ENCODE measurements at regions not wholly inside any gene's neighbourhood (a gene's known extent, or its start where the extent isn't known, plus 50 kb on each side); places are given as distances from the start of the nearest gene placed in this dataset.

GRCh38 chr2:12539776-12540562, 176.8 kb upstream of the TRIB2 start:
- no peak for DNase-seq (ENCODE audit: low read depth)
- no peak overlapping the region for H3K4me3 ChIP-seq (ENCODE audit: low read depth, low read length)
- no peak for TF ChIP-seq MAX (IDR thresholded peaks at IDR 0.05; ENCODE audit: low read depth, low read length)
- TF ChIP-seq MYC (IDR thresholded peaks at IDR 0.05; ENCODE audit: low read depth, low read length) = no peak
- TF ChIP-seq CTCF (IDR thresholded peaks at IDR 0.05; ENCODE audit: low read depth, low read length) = no peak
- no peak for TF ChIP-seq POLR2A (IDR thresholded peaks at IDR 0.05; ENCODE audit: extremely low read depth, insufficient read length)

- H3K4me3 ChIP-seq (ENCODE audit: low read depth, low read length) = no peak overlapping the region
- DNase-seq (ENCODE audit: low read depth) = no peak
- TF ChIP-seq MAX (IDR thresholded peaks at IDR 0.05; ENCODE audit: low read depth, low read length) (no peak), POLR2A (IDR thresholded peaks at IDR 0.05; ENCODE audit: extremely low read depth, insufficient read length) (no peak), CTCF (IDR thresholded peaks at IDR 0.05; ENCODE audit: low read depth, low read length) (no peak), MYC (IDR thresholded peaks at IDR 0.05; ENCODE audit: low read depth, low read length) (no peak)
Observed at GRCh38 chr2:12543076-12543977, 173.4 kb upstream of the TRIB2 start.

GRCh38 chr2:12543978-12544558, 172.7 kb upstream of the TRIB2 start:
- TF ChIP-seq MYC (IDR thresholded peaks at IDR 0.05; ENCODE audit: low read depth, low read length) = no peak
- TF ChIP-seq CTCF (IDR thresholded peaks at IDR 0.05; ENCODE audit: low read depth, low read length) = no peak
- no peak for TF ChIP-seq POLR2A (IDR thresholded peaks at IDR 0.05; ENCODE audit: extremely low read depth, insufficient read length)
- TF ChIP-seq MAX (IDR thresholded peaks at IDR 0.05; ENCODE audit: low read depth, low read length) = no peak
- DNase-seq (ENCODE audit: low read depth) = no peak
- no peak overlapping the region for H3K4me3 ChIP-seq (ENCODE audit: low read depth, low read length)

- DNase-seq (ENCODE audit: low read depth) = no peak
- TF ChIP-seq MAX (IDR thresholded peaks at IDR 0.05; ENCODE audit: low read depth, low read length) (no peak), MYC (IDR thresholded peaks at IDR 0.05; ENCODE audit: low read depth, low read length) (no peak), POLR2A (IDR thresholded peaks at IDR 0.05; ENCODE audit: extremely low read depth, insufficient read length) (no peak), CTCF (IDR thresholded peaks at IDR 0.05; ENCODE audit: low read depth, low read length) (peak; percentile 13)
- no peak overlapping the region for H3K4me3 ChIP-seq (ENCODE audit: low read depth, low read length)
Observed at GRCh38 chr2:12547566-12548170, 169.1 kb upstream of the TRIB2 start.

- no peak for TF ChIP-seq MYC (IDR thresholded peaks at IDR 0.05; ENCODE audit: low read depth, low read length)
- no peak for TF ChIP-seq POLR2A (IDR thresholded peaks at IDR 0.05; ENCODE audit: extremely low read depth, insufficient read length)
- TF ChIP-seq CTCF (IDR thresholded peaks at IDR 0.05; ENCODE audit: low read depth, low read length) = no peak
- no peak for TF ChIP-seq MAX (IDR thresholded peaks at IDR 0.05; ENCODE audit: low read depth, low read length)
- DNase-seq (ENCODE audit: low read depth) = no peak
- no peak overlapping the region for H3K4me3 ChIP-seq (ENCODE audit: low read depth, low read length)
Observed at GRCh38 chr2:12548906-12549305, 167.8 kb upstream of the TRIB2 start.
